NCI-H2227 (cell line): ENCODE measurements at regions not wholly inside any gene's neighbourhood (a gene's known extent, or its start where the extent isn't known, plus 50 kb on each side); places are given as distances from the start of the nearest gene placed in this dataset.
"Not testable (repeated sequence)": the region's sequence is repeated elsewhere in the genome, so short reads cannot be mapped to it uniquely, and the experiment has no call there.

ENCODE experiments used
- DNase-seq: peaks from one replicate; lab custom pipeline; 2025; ENCODE audit not compliant: unreplicated experiment; lab: John Stamatoyannopoulos, UW

DNA sequence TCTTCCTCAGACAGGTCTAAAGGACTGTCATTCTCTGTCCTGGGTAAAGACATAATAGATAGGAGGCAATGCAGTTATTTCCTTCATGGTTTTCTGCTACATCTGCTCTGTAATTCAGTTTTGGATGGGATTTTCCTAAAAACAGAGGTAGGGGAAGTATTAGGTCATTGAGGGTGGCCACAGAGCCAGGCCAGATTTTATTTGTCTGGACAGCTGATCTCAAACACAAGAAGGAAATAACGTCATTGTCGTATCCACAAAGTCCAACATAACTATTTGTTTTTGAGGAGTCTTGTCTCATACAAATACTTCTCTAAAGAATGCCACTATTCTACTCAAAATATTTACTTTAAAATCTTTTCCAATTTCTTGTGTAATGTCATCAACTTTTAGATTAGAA, 154.8 kb upstream of the MAP2 start:
- no peak for DNase-seq

DNA sequence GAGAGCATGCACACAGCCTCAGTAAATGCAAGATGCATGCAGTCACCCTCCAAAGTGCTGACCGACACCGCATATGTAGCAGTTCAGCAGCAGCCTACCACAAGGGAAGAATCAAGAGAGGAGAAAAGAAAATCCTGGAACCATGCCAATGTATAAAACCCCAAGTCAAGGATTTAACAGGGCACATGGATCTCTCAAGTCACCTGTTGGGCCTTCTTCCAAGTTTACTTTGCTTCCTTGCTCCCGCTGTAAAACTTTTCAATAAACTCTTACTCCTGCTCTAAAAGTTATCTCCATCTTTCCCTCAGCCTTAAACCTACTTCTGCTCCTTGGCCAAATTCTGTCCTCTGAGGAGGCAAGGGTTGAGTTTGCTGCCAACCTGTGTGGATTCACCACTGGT, 147.8 kb upstream of the MAP2 start:
- no peak for DNase-seq

DNA sequence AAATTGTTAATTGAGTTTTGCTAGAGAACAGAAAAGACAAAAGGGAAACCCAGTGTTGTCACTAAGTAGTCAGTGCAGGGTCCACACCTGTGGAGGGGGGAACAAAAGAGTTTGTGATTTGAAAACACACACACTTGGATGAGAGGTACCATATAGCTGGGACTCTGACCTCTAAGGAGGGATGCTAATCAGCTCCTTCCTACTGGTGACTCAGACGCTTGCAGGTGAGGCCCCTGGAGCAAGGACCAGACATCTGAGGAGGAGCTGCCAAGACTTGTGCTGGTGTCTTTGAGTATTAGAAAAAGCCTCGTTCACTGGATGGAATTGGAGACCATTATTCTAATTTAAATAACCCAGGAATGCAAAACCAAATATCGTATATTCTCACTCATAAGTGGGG, 146.4 kb upstream of the MAP2 start:
- no peak for DNase-seq

DNA sequence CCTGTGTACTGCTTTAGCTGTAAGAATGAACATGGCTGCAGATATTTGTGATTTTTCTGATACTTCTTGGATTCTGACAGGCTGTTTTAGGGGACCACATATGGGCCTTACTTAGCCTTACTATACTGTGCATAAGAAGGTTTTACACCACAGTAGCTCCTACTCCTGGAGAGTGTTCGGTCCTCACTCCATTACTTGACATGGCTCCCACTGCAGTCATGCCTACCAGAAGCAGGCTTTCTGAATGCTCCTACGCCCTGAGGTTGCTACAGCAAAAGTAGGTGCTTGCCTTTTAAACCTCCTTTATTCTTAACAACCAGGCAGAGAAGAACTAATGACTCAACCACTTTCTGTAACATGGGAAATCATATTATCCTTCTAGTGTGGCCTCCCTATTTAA, 125.2 kb upstream of the MAP2 start:
- DNase-seq: no peak

DNA sequence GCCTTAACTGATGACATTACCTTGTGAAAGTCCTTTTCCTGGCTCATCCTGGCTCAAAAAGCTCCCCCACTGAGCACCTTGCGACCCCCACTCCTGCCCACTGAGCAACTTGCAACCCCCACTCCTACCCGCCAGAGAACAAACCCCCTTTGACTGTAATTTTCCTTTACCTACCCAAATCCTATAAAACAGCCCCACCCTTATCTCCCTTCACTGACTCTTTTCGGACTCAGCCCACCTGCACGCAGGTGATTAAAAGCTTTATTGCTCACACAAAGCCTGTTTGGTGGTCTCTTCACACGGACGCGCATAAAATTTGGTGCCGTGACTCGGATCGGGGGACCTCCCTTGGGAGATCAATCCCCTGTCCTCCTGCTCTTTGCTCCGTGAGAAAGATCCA, 124.4 kb upstream of the MAP2 start:
- DNase-seq: not testable (repeated sequence)

DNA sequence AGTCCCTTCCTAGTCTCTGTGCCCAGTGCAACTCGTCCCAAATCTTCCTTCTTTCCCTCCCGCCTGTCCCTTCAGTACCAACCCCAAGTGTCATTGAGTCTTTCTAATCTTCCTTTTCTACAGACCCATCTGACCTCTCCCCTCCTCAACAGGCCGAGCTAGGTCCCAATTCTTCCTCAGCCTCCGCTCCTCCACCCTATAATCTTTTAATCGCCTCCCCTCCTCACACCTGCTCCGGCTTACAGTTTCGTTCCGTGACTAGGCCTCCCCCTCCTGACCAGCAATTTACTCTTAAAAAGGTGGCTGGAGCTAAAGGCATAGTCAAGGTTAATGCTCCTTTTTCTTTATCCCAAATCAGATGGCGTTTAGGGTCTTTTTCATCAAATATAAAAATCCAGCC, 123.1 kb upstream of the MAP2 start:
- not testable (repeated sequence) for DNase-seq

DNA sequence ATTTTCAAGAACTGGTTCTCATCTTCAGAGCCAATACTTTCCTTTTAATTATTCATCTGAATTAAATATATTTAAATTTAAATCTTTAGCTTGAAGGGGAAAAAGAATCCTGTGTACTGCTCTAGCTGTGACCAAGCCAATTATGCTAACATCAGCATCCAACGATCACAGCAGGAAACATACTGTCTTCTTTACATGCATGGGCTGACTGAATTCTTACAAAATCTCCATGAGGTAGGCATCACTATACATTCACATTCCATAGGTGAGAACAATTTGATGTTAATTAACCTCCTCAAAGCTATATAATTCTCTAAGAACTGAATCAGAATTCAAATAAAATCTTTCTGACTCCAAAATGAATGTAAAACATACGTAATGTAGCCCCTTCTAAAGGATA, 118.8 kb upstream of the MAP2 start:
- DNase-seq: no peak

DNA sequence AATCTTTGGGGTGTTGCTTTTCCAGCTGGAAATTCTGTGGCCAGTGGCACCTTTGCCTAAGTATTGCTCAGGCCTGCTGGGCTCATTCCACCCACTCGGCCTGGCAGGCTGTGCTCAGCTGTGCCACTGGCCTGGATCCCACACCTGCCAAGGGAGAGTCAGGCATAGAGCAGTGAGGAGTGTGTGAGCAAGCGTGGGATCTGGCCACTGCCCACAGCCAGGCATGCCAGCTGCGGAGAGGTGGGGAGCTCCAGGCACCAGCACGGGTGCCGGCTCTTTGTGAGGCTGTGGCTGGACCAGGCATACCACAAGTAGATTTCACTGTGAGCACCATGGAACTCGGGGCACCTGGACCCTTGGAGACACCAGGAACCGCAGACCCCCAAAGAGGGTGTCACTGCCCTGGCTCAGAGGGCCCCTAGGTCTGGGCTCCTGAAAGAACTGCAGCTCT, 118.1 kb upstream of the MAP2 start:
- no peak for DNase-seq

DNA sequence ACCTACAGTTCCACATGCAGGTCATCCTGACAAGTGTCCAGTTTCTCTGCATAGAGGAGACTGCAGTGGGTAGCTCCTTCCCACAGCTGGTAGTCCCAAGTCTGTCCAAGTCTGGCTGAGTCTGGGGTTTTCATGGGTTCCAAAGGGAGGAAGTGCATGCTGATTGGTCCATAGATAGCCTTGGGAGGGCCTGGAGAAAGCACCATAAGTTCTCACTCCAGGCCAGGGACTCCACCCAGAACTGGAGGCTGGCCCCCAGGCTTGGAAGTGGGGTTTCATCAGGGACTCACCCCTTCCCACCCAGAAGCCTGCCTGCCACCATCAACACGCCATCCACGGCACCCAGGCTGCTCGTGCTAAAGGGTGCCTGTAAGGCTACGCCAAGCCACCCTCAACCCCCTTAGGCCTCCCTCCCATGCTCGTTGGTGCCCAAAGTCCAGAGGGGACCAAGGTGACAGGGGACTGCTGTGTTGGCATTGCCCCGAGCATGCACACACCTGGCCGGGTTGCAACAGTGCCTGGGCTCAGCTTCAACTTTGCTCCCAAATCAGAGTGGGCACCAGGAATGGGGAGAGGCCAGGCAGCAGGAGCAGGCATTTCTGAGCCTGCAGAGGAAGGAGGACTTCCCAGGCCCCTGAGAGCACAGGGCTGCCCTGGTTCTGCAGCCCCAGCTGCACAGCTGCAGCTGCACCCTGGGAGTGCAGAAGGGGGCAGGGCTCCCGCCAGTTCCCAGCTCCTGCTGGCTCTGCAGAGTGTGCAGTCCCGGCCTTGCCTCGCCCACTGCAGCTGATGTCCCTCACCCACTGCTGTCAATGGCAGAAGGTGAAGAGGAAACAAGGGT, 116.5 kb upstream of the MAP2 start:
- DNase-seq: no peak

DNA sequence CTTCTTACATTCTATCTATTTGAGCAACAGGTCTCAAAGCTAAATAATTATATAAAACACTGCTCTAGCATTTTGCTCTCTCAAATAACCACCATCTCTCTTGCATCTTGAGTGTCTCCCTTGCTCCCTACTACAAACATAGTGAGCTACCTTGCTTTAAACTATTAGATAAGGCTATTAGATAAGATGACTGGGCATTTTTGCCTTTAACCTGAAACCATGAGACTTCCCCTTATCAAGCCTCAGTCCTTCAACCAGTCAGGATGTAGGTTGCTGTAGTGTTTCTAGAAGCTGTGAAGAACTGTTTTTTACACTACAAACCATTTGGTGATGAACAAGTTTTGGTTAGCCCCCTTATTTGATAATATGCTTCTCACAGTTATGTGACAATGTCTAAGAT, 115.4 kb upstream of the MAP2 start:
- DNase-seq: no peak

DNA sequence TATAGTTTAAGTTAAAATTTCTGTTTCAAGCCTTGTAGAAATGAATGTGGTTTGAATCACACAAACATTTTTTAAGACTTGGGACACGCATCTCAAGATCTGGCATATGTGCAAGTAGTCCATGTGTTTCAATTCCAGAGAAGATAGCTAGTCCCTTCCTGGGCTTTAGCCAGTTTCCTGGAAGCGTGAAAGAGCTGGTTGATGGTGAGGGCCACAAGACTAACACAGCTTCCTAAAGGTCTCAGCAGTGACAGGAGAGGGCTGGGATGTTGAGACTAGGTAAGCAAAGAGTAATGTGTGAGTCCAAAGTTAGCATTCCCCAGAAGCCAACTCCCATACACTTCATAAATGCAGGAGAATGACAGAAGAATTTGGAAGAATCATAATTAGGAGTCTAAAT, 111.9 kb upstream of the MAP2 start:
- no peak for DNase-seq

DNA sequence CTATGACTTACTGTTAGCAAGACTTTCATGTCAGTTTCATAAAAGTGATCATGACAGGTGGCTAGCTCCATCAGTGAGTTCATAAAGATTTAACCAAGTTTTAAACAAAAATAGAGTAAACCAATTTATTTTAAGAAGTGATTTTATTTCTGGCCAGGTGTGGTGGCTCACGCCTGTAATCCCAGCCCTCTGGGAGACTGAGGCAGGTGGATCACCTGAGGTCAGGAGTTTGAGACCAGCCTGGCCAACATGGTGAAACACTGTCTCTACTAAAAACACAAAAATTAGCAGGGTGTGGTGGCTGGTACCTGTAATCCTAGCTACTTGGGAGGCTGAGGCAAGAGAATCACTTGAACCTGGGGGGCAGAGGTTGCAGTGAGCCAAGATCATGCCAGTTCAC, 111.4 kb upstream of the MAP2 start:
- not testable (repeated sequence) for DNase-seq

DNA sequence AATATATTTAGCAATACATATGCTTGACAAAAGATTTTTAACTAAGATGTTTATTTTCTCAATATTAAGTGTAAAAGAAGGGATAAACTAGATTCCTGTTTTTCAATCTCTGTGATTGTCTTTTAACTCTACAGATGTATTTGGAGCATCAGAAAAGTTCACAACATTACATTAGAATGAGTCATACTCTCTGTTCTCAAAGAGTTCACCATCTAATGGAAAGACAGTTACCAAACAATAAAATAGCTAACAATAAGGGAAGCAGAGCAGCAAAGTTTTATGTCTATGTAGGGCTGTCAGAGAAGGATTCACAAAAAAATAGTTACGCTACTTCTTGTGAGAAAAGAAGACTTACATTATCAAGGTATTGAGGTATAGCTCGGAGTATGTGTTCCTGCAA, 109.2 kb upstream of the MAP2 start:
- DNase-seq: no peak

DNA sequence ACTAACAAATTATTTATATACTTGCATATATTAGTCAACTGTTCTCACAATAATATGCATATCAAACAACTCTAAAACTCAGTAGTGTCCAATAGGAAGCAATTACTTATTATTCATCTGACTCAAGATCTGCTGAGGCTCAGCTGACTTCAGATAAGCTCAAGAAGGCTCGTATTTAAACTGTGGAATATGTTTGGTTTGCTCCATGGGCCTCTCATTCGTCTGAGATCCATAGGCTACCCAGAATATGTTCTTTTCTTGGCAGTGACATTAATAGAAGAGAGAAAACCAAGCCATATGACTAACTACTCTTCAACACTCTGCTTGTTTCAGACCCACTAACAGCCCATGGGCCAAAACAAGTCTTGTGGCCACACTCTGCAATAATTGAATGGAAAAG, 107.7 kb upstream of the MAP2 start:
- DNase-seq: no peak

DNA sequence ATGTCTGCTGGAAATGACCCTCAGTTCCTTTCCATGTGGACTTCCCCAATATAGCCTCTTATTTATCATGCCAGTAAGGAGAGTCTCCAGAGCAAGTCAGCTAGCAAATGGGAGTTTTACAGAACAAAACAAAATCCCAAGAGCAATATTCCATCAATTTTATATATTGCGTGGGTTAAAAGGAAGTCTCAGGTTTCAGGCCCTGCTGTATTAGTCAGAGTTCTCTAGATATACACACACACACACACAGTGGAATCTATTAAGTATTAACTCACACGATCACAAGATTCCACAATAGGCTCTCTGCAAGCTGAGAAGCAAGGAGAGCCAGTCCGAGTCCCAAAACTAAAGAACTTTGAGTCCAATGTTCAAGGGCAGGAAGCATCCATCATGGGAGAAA, 102.8 kb upstream of the MAP2 start:
- no peak for DNase-seq

DNA sequence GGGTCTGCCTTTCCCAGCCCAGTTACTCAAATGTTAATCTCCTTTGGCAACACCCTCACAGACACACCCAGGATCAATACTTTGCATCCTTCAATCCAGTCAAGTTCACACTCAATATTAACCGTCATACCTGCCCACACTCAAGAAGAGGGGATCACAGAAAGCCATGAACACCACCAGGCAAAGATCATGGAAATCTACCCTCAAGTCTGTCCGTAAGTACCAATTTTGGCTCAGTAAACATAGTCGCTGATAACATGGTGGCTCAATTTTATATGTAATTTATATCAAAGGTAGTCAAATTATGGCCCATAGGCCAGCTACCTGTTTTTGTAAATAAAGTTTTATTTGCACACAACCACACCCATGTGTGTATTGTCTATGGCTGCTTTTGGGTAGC, 102.3 kb upstream of the MAP2 start:
- no peak for DNase-seq

DNA sequence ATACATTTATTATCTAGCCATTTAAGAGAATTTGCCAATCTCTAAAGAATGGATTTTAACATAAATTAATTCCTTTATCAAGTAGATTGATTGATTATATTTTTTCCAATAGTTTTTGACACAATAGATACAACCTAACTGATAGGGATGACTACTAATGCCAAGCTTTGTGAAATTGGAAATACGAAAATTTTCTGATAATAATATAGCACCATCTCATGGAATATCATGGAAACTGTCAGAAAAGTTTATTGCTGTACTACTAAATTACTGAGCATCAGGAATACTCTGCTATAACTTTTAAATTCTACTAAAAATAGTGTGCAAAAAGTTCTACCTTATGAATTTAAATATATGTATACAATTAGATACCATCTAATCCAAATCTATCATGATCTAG, 101.8 kb upstream of the MAP2 start:
- no peak for DNase-seq

DNA sequence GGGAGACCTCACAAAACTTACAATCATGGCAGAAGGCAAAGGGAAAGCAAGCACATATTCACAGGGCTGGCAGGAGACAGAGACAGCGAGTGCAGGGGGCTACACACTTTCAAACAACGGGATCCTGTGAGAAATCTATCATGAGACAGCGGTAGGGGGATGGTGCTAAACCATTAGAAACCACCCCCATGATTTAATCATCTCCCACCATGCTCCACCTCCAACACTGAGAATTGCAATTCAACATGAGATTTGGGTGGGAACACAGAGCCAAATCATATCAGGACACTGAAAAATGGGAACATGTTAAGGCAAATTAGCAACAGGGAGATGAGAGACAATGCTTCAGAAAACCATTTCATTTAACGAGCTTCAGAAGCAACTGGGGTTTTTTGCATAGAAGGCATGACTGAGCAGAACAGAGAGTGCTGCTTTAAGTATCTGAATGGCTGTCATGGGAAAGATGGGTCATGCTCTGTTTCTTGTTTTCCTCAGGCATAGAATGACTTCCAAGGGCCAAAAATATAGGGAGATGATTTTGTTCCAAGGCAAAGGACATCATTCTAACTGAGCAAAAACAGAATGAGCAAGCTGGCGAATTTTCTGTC, 100.8 kb upstream of the MAP2 start:
- DNase-seq: no peak

DNA sequence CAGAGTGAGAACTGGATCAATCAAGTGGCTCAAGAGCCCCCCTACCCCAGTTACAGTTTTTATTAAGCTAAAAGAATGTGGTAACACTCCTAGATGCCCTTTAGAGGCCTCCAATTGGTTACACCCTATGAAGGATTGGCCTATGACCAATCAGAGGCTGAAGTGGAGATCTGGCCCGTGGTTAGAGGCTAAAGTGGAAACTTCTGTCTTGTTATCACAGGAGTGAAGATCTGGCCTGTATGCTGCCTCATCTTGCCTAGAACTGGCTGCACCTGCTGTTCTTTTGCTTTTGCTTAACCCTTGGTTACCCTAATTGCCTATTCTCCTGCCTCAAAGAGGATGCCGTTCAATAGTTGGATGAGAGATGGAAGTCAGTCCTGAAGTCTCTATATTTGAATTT, 100.1 kb upstream of the MAP2 start:
- no peak for DNase-seq

DNA sequence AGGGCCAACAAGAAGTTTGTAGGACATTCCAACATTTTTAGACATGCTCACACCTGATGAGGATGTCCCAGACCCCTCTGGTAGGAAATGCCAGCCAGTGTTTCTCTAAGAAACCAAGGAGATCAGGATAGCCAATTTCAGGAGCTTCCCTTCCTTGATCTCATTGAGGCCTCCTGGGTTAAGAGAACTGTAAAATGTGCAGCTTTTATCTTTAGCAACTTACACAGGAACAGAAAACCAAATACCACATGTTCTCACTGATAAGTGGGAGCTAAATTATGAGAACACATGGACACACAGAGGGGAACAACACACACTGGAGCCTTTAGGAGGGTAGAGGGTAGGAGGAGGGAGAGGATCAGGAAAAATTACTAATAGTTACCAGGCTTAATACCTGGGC, 99.6 kb upstream of the MAP2 start:
- no peak for DNase-seq

DNA sequence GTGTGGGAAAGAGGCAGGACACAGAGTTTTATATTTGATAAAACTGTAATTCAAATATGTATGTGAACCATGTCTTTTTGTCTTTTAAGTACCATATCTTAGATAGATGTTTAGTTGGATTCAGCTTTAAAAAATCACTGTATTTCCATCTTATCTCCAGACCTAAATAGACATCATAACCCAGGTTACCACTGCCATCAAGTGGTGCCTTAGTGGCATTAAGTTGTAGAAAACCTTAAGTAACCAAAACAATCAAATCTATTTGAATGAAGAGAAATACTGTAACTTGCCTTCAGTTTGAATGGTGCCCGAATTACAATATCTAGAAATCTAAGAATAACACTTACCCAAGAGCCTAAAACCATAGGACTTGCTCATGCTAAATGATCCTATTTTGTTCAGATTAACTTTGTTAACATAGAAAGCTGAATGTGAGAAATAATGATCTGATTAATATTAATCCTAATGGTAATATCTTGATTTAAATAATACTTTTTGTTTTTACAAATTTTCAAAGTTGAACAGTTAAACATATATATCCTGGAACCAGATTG, 92.5 kb upstream of the MAP2 start:
- peak; percentile 68 for DNase-seq

DNA sequence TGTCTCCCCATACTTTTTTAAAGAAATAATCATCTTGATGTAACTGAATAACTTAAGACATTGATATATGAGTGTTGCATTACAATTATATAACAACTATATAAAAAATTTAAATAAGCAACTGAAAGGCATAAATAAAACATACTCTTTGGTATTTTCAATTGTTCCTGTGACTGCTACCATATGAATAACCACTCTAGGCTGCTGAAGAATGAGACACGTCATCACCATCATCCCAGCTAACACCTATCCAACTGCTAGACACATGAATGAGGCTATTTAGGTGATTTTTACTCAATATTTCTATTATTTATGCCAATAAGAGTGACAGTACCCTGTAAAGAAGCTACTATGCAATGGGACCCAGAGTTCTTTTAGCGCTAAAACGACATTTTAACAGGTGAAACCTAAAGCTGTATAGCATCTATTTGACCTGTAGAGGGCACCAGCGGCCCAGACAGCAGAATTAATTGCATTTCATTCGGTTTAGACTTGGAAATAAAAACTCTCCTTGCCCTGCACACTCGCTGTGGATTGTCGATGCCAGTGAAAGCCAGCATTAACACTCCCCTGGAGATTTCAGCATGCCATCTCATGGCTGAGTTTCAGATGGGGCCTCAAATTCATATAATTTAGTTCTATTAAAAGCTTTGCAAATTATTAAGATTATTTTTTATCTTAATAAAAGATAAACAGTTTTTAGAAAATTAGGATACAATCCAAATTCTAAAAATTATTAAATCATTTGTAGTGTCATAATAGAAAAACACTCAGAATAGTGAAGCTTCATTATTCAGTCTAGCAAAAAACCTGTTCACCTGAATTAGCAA, 89.4 kb upstream of the MAP2 start:
- DNase-seq: peak; percentile 89
